ENCODE measurements at regions not wholly inside any gene's neighbourhood (a gene's known extent, or its start where the extent isn't known, plus 50 kb on each side); places are given as distances from the start of the nearest gene placed in this dataset.
"Not testable (repeated sequence)": the region's sequence is repeated elsewhere in the genome, so short reads cannot be mapped to it uniquely, and the experiment has no call there.

DNA sequence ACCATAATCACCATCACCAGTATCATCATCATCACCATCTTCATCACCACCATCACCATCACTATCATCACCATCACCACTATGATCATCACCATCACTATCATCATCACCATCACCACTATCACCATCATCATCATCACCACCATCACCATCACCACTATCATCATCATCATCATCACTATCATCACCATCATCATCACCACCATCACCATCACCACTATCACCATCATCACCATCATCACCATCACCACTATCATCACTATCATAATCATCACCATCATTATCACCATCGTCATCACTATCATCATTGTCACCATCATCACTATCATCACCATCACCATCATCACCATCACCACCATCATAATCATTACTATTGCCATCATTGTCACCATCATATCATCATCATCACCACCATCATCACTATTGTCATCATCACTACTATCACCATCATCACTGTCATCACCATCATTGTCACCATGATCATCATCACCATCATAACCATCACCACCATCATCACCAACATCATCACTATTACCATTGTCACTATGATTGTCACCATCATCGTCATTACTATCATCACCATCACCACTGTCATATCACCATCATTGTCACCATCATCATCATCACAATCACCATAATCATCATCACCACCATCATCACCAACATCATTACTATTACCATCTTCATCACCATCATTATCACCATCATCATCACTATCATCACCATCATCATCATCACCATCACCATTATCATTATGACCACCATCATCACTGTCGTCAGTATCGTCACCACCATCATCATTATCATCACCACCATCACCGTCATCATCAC, 154.7 kb downstream of the ACTR3B start:
- intact Hi-C loops (cut with DNase I; ENCODE audit: low total_unique reads), result no loop called here
- no peak for DNase-seq
- peaks cover 0 to 7% of the 10 kb centered on the region in 2 donors for H3K27me3 ChIP-seq
- H3K36me3 ChIP-seq, result no peaks in the 10 kb centered on the region
- no peak overlapping the region for H3K27ac ChIP-seq
- no peaks in the 10 kb centered on the region for H3K4me1 ChIP-seq
- TF ChIP-seq, protein P1, sequence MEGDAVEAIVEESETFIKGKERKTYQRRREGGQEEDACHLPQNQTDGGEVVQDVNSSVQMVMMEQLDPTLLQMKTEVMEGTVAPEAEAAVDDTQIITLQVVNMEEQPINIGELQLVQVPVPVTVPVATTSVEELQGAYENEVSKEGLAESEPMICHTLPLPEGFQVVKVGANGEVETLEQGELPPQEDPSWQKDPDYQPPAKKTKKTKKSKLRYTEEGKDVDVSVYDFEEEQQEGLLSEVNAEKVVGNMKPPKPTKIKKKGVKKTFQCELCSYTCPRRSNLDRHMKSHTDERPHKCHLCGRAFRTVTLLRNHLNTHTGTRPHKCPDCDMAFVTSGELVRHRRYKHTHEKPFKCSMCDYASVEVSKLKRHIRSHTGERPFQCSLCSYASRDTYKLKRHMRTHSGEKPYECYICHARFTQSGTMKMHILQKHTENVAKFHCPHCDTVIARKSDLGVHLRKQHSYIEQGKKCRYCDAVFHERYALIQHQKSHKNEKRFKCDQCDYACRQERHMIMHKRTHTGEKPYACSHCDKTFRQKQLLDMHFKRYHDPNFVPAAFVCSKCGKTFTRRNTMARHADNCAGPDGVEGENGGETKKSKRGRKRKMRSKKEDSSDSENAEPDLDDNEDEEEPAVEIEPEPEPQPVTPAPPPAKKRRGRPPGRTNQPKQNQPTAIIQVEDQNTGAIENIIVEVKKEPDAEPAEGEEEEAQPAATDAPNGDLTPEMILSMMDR (IDR thresholded peaks at IDR 0.05), result no peak
- TF ChIP-seq POLR2A (IDR thresholded peaks at IDR 0.05), result no peak
- no peaks in the 10 kb centered on the region for H3K9me3 ChIP-seq
- no peak overlapping the region for H3K4me3 ChIP-seq

DNA sequence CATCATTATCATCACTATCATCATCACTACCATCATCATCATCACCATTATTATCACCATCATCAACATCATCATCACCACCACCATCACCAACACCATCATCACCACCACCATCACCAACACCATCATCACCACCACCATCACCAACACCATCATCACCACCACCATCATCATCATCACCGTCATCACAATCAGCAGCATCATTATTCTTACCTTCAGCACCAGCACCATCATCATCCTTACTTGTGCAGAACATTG, 155.2 kb downstream of the ACTR3B start:
- intact Hi-C loops (cut with DNase I; ENCODE audit: low total_unique reads); H3K9me3 ChIP-seq; H3K4me3 ChIP-seq; H3K36me3 ChIP-seq; H3K27ac ChIP-seq; H3K4me1 ChIP-seq; H3K27me3 ChIP-seq; DNase-seq: not testable (repeated sequence)

DNA sequence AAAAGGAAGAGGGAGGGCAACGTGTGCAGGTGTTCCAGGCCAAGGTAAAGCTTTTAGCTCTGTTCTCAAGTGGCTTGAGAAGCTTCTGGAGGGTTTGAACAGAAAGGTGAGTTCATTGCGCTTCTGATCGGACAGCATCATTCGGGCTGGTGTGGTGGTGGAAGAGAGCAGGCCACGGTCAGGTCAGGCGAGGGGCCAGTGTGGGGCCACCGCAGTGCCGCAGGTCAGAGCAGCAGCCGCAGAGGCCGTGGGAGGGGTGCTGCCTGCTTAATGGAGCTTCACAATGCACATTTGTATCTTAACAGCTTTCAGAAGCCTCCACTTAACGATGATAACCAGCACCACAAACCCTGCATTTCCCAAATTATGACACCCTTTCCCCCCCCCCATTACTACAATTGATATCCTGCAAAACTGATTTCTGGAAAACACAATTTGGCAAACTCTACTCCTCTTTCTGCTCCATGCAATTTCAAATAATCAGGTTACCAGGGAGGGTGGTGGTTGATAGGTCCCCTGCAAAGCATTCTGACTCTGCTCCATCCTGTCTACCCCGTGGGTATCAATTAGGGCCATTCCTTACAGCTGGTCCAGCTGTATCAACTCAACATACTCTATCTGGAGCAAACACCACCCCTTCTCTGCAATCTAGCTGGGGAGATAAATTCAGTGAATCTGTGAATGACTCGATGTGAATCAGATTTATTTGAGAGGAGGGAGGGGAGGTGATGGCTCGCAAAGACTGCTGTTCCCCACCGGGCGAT, 162.9 kb downstream of the ACTR3B start:
- intact Hi-C loops (cut with DNase I; ENCODE audit: low total_unique reads), result no loop called here
- TF ChIP-seq, protein P1 (IDR thresholded peaks at IDR 0.05), result no peak
- no peak for TF ChIP-seq POLR2A (IDR thresholded peaks at IDR 0.05)
- Histone ChIP-seq H3K4me3 (no peak overlapping the region), H3K4me1 (no peaks in the 10 kb centered on the region), H3K9me3 (no peaks in the 10 kb centered on the region), H3K27me3 (no peaks in the 10 kb centered on the region), H3K27ac (no peak overlapping the region), H3K36me3 (no peaks in the 10 kb centered on the region)
- DNase-seq, result no peak

DNA sequence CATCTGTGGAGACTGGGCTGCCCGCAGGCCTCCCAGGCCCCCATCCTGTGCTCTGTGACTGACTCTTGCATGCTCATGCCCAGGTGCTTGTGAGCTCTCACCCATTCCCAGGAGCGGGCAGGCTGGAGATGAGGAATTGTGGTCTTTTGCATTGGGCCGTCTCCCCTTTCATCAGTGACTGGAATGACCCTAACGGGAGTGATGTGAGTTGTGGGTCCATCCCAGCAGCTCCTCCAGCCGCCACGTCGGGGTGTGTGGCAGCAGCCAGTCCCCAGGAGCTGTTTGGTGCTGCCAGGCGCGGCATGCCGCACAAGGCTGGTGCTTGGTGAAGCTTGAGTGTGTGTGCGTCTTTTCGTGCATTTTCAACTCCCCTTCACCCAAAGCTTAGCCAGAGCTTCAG, 164.2 kb downstream of the ACTR3B start:
- Histone ChIP-seq H3K4me1 (no peaks in the 10 kb centered on the region), H3K27me3 (no peaks in the 10 kb centered on the region), H3K27ac (no peak overlapping the region), H3K9me3 (no peaks in the 10 kb centered on the region), H3K4me3 (no peak overlapping the region), H3K36me3 (no peaks in the 10 kb centered on the region)
- TF ChIP-seq POLR2A (IDR thresholded peaks at IDR 0.05), result no peak
- TF ChIP-seq, protein P1 (IDR thresholded peaks at IDR 0.05), result no peak
- intact Hi-C loops (cut with DNase I; ENCODE audit: low total_unique reads), result no loop called here
- DNase-seq, result no peak

DNA sequence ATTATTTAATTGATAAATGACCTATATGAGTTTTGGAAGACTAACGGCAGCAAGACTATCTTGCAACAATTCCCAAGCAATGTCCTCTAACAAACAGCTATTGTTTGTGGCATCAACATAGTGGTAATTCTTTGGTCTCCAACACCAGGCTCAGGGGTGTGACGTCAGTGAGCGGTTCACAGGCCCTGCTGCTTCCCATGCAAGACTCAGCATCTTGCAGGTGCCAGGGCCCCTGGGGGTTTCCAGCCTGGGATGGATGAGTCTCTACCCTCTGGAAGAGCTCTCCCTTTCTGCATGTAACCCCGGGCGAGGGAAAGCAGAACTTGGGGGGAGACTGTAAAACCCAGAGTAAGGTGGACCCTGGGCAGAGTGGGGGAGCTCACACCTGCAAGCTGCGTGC, 164.7 kb downstream of the ACTR3B start:
- DNase-seq, result no peak
- no peaks in the 10 kb centered on the region for H3K27me3 ChIP-seq

More for the DNA sequence above, 164.7 kb downstream of the ACTR3B start:
- H3K4me3 ChIP-seq, result no peak overlapping the region
- no peaks in the 10 kb centered on the region for H3K4me1 ChIP-seq
- no peak overlapping the region for H3K27ac ChIP-seq
- TF ChIP-seq POLR2A (IDR thresholded peaks at IDR 0.05), result no peak
- TF ChIP-seq, protein P1 (IDR thresholded peaks at IDR 0.05), result no peak
- H3K36me3 ChIP-seq, result no peaks in the 10 kb centered on the region
- no peaks in the 10 kb centered on the region for H3K9me3 ChIP-seq
- intact Hi-C loops (cut with DNase I; ENCODE audit: low total_unique reads), result no loop called here
